Keratinocyte (primary cell): ENCODE measurements at regions not wholly inside any gene's neighbourhood (a gene's known extent, or its start where the extent isn't known, plus 50 kb on each side); places are given as distances from the start of the nearest gene placed in this dataset.
"Not testable (repeated sequence)": the region's sequence is repeated elsewhere in the genome, so short reads cannot be mapped to it uniquely, and the experiment has no call there.

Source experiments
- DNase-seq: peaks from one replicate; pipeline ENCODE4 v3.0.0-alpha.2; 2011; ENCODE audit warnings: low read depth, missing footprints, low spot score
- FAIRE-seq: peaks from 2 replicates; lab custom pipeline; 2011; peaks lifted over from hg19 to GRCh38; lab: Jason Lieb, UNC
- H2AFZ ChIP-seq: 2 replicates; pipeline ENCODE4 v1.6.0; 2012; ENCODE audit warnings: low read length, control low read depth, inconsistent platforms; ENCODE audit not compliant: control insufficient read depth
- H3K27ac ChIP-seq: 2 replicates; pipeline ENCODE4 v1.5.1; 2011; ENCODE audit warnings: low read length; ENCODE audit not compliant: control insufficient read depth, insufficient read depth
- H3K27me3 ChIP-seq: 3 replicates; pipeline ENCODE4 v1.6.0; 2011; ENCODE audit warnings: low read length; ENCODE audit not compliant: control insufficient read depth, insufficient read depth; ENCODE audit errors: extremely low read depth
- H3K36me3 ChIP-seq, 2 experiments: 2 replicates in 1 of 2; 3 replicates in 1 of 2; pipeline ENCODE4 v1.5.1; 2011; ENCODE audit warnings: low read length in 2 of 2, mild to moderate bottlenecking in 1 of 2; ENCODE audit not compliant: control insufficient read depth in 2 of 2, insufficient read depth in 2 of 2; ENCODE audit errors: extremely low read depth in 1 of 2
- H3K4me1 ChIP-seq: 3 replicates; pipeline ENCODE4 v1.5.1; 2011; ENCODE audit warnings: low read length; ENCODE audit not compliant: control insufficient read depth, insufficient read depth; ENCODE audit errors: extremely low read depth
- H3K4me2 ChIP-seq: 3 replicates; pipeline ENCODE4 v1.6.0; 2011; ENCODE audit warnings: low read depth, low read length; ENCODE audit not compliant: control insufficient read depth, insufficient read depth; ENCODE audit errors: extremely low read depth
- H3K4me3 ChIP-seq, 3 experiments: fragments of 200-600 bp in 1 of 3; sonication (generic) in 1 of 3; 2 replicates in 2 of 3; 3 replicates in 1 of 3; pipeline ENCODE4 v1.5.1; 2011 to 2016; ENCODE audit warnings: low read length in 3 of 3, mild to moderate bottlenecking in 3 of 3, control low read depth in 2 of 3, inconsistent platforms in 1 of 3, low read depth in 1 of 3, mixed read lengths in 1 of 3, mixed run types in 1 of 3, moderate library complexity in 1 of 3; ENCODE audit not compliant: control insufficient read depth in 2 of 3, insufficient read depth in 2 of 3; ENCODE audit errors: extremely low read depth in 1 of 3
- H3K79me2 ChIP-seq: 2 replicates; pipeline ENCODE4 v1.6.0; 2012; ENCODE audit warnings: low read length; ENCODE audit not compliant: control insufficient read depth, insufficient read depth
- H3K9ac ChIP-seq: 3 replicates; pipeline ENCODE4 v1.6.0; 2011; ENCODE audit warnings: low read length; ENCODE audit not compliant: control insufficient read depth, insufficient read depth; ENCODE audit errors: extremely low read depth
- H3K9me1 ChIP-seq: 3 replicates; pipeline ENCODE4 v1.6.0; 2011; ENCODE audit warnings: low read length; ENCODE audit not compliant: control insufficient read depth, insufficient read depth; ENCODE audit errors: extremely low read depth
- H3K9me3 ChIP-seq: 2 replicates; pipeline ENCODE4 v1.5.1; 2012; ENCODE audit warnings: low read depth, low read length; ENCODE audit not compliant: control insufficient read depth
- H4K20me1 ChIP-seq: 3 replicates; pipeline ENCODE4 v1.6.0; 2011; ENCODE audit warnings: low read length; ENCODE audit not compliant: control insufficient read depth, insufficient read depth; ENCODE audit errors: extremely low read depth
- CTCF ChIP-seq, 3 experiments: IDR thresholded peaks in 1 of 3; conservative IDR thresholded peaks in 1 of 3; optimal IDR thresholded peaks in 1 of 3; 2 replicates in 2 of 3; 3 replicates in 1 of 3; pipeline versions ENCODE3 to v1.5.1; 2011; ENCODE audit warnings: low read length in 3 of 3, mild to moderate bottlenecking in 3 of 3, moderate library complexity in 2 of 3, control low read depth in 1 of 3, inconsistent platforms in 1 of 3; ENCODE audit not compliant: insufficient read depth in 2 of 3; ENCODE audit errors: extremely low read depth in 1 of 3
- EZH2 ChIP-seq: IDR thresholded peaks from one replicate; pipeline ENCODE4 v1.6.1; 2012; ENCODE audit warnings: inconsistent platforms, mild to moderate bottlenecking, low read length, moderate library complexity
- dilution Hi-C: fragments of 300-500 bp; cut with MboI; formaldehyde crosslinking; loops from one replicate; pipeline ENCODE4 v1.7.0; 2020; ENCODE audit warnings: low sequenced_read_pairs; ENCODE audit not compliant: extremely low pct_ligation_motif_present

GRCh38 chr11:13137844-13138301 lies 128.8 kb downstream of the RASSF10 start:
- dilution Hi-C loops: no loop called here
- Histone ChIP-seq H3K79me2 (no peaks in the 10 kb centered on the region), H3K27me3 (no peaks in the 10 kb centered on the region), H3K4me3 (no peak overlapping the region), H3K27ac (no peak overlapping the region), H3K36me3 (no peaks in the 10 kb centered on the region), H4K20me1 (no peaks in the 10 kb centered on the region), H3K9me3 (no peaks in the 10 kb centered on the region), H2AFZ (no peak overlapping the region), H3K4me1 (peaks cover 26% of the 10 kb centered on the region), H3K9ac (no peak overlapping the region), H3K9me1 (no peaks in the 10 kb centered on the region), H3K4me2 (peak overlapping the region; percentile 0)
- TF ChIP-seq EZH2: no peak
- TF ChIP-seq CTCF (optimal IDR thresholded peaks at IDR 0.05 in 1 of 3, IDR thresholded peaks at IDR 0.05 in 1 of 3, conservative IDR thresholded peaks at IDR 0.05 in 1 of 3; ENCODE audit: extremely low read depth in 1 of 3, insufficient read depth in 2 of 3, low read length in 3 of 3): no peak
- FAIRE-seq: no peak
- DNase-seq: no peak

- H2AFZ ChIP-seq, DNase-seq, H3K9me1 ChIP-seq, H3K27ac ChIP-seq, H3K27me3 ChIP-seq, H3K9ac ChIP-seq, FAIRE-seq, H3K4me3 ChIP-seq, dilution Hi-C loops, H3K79me2 ChIP-seq, H3K36me3 ChIP-seq, H4K20me1 ChIP-seq, H3K4me2 ChIP-seq, H3K9me3 ChIP-seq: not testable (repeated sequence)
- H3K4me1 ChIP-seq: peaks cover 26% of the 10 kb centered on the region
Observed at GRCh38 chr11:13139085-13139484, 130.0 kb downstream of the RASSF10 start.
